HG02981 (cell line): ENCODE measurements at regions not wholly inside any gene's neighbourhood (a gene's known extent, or its start where the extent isn't known, plus 50 kb on each side); places are given as distances from the start of the nearest gene placed in this dataset.
A peak's percentile ranks its signal among the peaks of the same experiment; 100 is the strongest.
"Not testable (repeated sequence)": the region's sequence is repeated elsewhere in the genome, so short reads cannot be mapped to it uniquely, and the experiment has no call there.

Experiments used
- ATAC-seq: cut with Tn5 transposase; IDR thresholded peaks from one replicate; pipeline ENCODE4 v1.9.1; 2021; ENCODE audit warnings: mild to moderate bottlenecking, moderate library complexity; ENCODE audit not compliant: unreplicated experiment

- ATAC-seq: peak; percentile 87
Observed at GRCh38 chr3:145088917-145089316, 1072.1 kb downstream of the PLOD2 start.

- peak; percentile 10 for ATAC-seq
Observed at GRCh38 chr3:145089337-145089736, 1071.6 kb downstream of the PLOD2 start.

DNA sequence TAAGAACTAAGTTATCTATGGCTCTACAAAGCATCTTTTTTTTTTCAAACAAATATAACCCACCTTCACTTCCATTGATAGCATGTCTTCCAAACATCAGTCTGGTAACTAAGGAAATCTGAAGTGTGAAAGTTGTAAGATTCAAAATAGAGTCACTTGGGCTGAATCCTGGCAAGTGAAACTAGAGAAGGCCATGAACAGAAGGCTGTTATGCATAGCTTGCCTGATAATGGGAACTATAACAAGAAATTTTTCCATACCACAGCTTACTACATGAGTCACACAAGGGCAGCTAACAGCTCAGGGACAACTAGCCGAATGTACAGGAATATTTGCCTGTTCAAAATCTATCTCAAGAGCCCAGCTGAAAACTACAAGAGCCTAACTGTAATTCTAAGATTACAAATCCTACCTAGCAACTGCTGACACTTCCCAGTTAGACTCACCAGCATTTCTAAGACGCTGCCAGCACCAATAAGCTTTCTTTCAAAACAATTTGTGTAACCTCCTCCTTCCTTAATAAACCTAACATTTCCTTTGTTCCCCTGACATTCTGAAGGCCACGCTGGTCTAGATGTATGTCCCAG, 1066.5 kb downstream of the PLOD2 start:
- peak; percentile 94 for ATAC-seq

GRCh38 chr3:145111141-145111540, 1049.8 kb downstream of the PLOD2 start:
- ATAC-seq: not testable (repeated sequence)

GRCh38 chr3:145116769-145117168, 1044.2 kb downstream of the PLOD2 start:
- ATAC-seq: no peak

- ATAC-seq: peak; percentile 93
Observed at GRCh38 chr3:145118303-145118702, 1042.7 kb downstream of the PLOD2 start.

DNA sequence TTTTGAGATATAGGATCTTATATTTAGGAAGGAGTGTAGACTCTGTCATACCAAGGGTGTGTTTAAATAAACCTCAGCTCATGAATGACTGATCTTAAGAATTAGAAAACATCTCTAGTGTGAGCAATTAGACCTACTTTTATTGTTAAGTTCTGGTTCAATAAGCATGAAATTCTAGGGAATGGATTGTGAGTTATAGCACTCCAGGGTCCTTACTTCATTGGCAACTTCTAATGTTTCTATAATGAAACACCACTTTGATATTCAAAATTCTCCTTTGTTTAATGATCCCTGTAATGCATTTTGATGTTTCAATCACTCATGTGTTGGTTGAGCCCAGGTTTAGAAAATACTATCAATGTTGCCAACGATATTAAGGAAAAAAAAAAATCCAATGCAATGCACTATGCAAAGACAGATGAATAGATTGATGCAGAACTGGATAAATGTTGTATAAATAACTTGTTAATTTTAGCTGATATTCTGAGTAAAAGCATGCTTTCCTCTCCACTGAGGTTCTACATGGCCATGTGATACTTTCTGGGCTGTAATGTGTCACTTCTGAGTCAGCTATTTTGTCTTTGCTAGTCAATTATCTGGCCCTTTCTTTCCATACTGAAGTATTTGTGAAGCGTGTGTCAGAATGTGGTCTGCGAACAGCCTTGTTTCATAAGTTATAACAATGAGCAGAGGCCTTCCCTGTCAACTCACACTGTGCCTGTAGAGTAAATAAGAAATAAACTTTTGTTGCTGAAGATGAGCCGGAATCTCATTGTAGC, 1035.9 kb downstream of the PLOD2 start:
- no peak for ATAC-seq

GRCh38 chr3:145133281-145133680, 1027.7 kb downstream of the PLOD2 start:
- no peak for ATAC-seq

DNA sequence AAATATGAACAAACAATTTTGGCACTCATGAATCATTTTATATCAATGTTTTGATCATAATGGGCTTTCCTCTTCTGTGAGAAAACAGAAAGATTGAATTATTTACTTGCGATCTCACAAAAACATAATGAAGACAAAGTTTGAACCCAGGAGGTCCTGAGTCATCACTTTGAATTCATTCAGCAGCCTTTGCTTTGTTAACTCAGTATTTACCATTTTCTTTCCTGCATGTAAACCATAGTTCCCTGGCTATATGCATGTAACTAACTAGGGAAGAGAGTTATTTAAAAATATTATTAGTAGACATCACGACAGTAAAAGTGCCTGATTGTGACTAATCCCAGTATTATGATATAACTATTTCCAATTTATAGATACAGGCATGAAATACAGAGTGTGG, 1026.2 kb downstream of the PLOD2 start:
- no peak for ATAC-seq

DNA sequence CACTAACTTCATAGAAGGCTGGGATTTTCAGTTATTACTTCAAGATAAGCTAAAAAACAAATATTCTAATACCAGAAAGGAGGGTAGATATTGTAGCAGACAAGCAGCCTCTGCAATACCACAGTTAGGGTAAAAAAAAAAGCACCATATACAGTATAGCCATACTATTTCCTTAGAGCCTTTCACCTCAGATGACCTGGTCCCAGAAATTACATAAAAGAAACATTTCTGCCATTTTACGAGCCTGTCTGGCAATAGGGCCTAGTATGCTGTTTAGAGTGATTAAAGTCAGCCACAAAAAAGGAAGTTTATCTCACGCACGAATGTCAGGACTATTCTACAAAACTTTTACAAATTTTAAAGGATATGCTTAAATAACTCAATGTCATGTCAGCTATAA, 1016.6 kb downstream of the PLOD2 start:
- no peak for ATAC-seq

GRCh38 chr3:145145461-145145860, 1015.5 kb downstream of the PLOD2 start:
- no peak for ATAC-seq

- no peak for ATAC-seq
Observed at GRCh38 chr3:145159640-145160039, 1001.3 kb downstream of the PLOD2 start.

GRCh38 chr3:145170121-145170520, 990.9 kb downstream of the PLOD2 start:
- ATAC-seq: no peak

DNA sequence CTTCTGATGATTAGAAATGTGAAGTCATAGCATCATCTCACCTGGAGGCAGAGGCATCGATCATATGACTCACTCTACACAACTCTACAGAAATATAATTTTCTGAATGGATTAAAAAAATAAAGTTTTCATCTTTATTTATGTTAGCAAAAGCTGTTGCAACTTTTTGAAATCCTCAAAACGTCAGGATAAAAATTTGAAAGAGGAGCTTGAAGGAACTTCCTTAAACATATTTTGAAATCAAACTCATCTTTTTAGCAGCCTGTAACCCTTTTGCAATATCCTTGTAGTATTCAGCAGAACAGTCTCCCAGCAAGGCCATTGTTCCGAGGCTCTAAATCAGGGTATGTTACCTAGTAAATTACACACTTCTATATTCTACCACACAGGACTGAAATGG, 985.4 kb downstream of the PLOD2 start:
- ATAC-seq: no peak

DNA sequence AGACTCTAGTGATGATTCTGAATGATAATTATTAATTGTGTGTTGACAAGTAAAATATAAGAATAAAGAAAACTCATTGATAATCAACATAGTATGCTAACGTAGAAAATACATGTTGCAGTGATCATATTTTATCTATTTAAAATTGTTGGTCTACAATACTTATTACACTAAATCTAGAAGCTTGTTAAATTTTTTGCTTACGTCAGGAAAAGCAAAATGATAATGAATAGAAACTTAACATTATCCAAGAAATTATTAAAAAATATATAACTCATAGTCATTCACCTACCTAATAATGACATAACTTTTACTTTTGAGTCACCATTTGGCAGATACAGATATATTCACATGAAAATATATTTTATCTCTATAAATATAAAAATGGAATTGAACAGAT, 984.1 kb downstream of the PLOD2 start:
- ATAC-seq: no peak

DNA sequence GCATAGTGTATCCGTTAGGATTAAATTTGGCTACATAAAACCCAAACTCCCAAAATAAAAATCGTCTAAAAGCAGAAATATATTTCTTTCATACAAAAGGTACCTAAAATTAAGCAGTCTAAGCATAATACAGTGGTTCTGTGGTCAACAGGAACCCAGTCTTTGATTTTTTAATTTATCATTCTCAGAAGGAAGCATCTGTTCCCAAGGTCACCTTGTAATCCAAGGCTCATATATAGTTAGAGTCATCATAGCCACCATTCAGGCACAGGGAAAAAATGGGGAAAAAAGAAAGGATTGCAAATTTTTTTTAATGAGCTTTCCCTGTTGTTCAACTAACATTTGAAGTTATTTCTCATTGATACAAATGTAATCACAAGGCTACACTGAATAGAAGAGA, 983.2 kb downstream of the PLOD2 start:
- ATAC-seq: no peak

DNA sequence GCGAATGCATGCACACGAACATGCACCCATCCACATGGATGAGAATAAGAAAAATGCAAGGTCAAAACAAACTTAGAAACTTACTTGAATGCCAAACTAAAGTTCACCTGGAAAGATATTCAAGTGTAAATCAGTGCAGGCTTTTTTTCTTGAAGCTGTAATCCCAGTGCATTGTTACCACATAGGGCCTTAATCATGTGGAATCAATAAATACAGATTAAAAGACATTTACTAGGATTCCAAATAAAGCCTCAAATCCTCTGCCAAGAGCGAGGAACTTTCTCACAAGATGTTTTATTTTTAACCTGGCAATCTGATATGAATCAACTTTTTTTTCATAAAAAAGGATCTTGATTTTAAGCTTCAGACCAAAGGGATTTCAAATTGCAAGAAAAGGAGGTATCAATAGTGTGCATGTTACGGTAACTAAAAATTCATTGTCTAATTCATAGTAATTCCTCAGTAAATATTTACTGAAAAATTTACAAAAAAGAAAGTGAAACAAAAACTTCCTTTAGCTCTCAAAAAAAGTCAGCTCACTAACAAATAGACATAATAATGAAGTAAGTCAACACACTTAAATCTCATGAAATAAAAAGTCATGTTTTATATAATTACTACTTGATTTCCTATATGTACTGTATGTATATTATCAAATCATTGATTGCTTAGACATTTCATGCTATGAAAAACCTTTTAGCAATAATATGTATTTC, 978.6 kb downstream of the PLOD2 start:
- no peak for ATAC-seq

GRCh38 chr3:145183261-145183660, 977.7 kb downstream of the PLOD2 start:
- no peak for ATAC-seq

- no peak for ATAC-seq
Observed at GRCh38 chr3:145188079-145188770, 972.8 kb downstream of the PLOD2 start.

DNA sequence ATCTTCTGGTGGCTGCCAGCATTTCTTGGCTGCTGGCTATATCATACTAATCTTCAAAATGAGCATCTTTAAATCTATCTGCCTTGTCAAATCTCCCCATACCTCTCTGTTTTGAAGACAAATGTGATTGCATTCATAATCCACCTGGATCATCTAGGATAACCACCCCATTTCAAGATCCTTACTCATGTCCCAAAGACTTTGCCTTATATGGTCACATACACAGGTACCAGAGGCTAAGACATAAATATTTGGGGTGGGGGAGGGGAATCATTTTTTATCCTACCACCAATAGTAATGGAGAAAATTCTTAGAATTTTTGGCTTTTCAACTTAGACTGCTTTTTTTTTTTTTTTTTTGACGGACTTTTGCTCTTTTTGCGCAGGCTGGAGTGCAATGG, 970.8 kb downstream of the PLOD2 start:
- no peak for ATAC-seq

DNA sequence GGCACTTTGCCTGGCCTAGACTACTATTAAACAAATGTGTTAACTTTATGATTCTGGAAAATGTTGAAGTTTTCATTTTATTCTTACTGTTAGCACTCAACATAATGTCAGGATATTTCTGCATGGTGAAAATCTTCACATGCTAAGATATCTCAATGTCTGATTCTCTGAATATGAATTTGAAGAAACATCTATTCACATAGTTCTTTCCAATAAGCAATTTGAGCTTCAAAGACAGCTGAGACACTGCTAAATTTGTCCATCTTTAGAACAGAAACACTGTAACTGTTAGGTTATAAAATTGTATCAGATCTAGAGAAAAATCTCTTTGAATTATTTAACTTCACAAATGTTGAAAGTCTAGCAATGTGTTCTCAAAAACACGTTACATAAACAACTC, 970.2 kb downstream of the PLOD2 start:
- no peak for ATAC-seq
